Kidney (tissue), 13 donors: ENCODE measurements at regions not wholly inside any gene's neighbourhood (a gene's known extent, or its start where the extent isn't known, plus 50 kb on each side); places are given as distances from the start of the nearest gene placed in this dataset.
A peak's percentile ranks its signal among the peaks of the same experiment; 100 is the strongest.

Experiments used
- DNase-seq, 5 donors: peaks; one replicate each; pipeline ENCODE4 v3.0.0-alpha.2; 2013 to 2020
- FAIRE-seq: peaks from 2 replicates; lab custom pipeline; 2012; peaks lifted over from hg19 to GRCh38; lab: Jason Lieb, UNC
- H3K27ac ChIP-seq, 2 donors: one replicate each; pipeline ENCODE4 v1.7.0; 2013; ENCODE audit warnings: low read depth in 2 of 2, low read length in 2 of 2, inconsistent platforms in 1 of 2
- H3K27me3 ChIP-seq: one replicate; pipeline ENCODE4 v1.7.1; 2013; ENCODE audit warnings: low read length, inconsistent platforms; ENCODE audit not compliant: control insufficient read depth, insufficient read depth
- H3K36me3 ChIP-seq, 3 donors: one replicate each; pipeline versions ENCODE4 v1.7.0 to v1.7.1; 2013; ENCODE audit warnings: low read length in 3 of 3, control low read depth in 1 of 3, inconsistent platforms in 1 of 3; ENCODE audit not compliant: insufficient read depth in 3 of 3, control insufficient read depth in 2 of 3
- H3K4me1 ChIP-seq, 3 donors: one replicate each; pipeline versions ENCODE4 v1.7.0 to v1.7.1; 2013; ENCODE audit warnings: low read length in 3 of 3, inconsistent platforms in 1 of 3, low read depth in 1 of 3; ENCODE audit not compliant: control insufficient read depth in 2 of 3, insufficient read depth in 2 of 3
- H3K4me3 ChIP-seq, 3 donors: one replicate each; pipeline versions ENCODE4 v1.7.0 to v1.8.1; 2013; ENCODE audit warnings: low read length in 3 of 3, control low read depth in 1 of 3, inconsistent platforms in 1 of 3
- H3K9ac ChIP-seq, 3 donors: one replicate each; pipeline versions ENCODE4 v1.7.0 to v1.7.1; 2013; ENCODE audit warnings: low read length in 3 of 3, control low read depth in 1 of 3, inconsistent platforms in 1 of 3
- H3K9me3 ChIP-seq, 3 donors: one replicate each; pipeline versions ENCODE4 v1.7.0 to v1.7.1; 2013; ENCODE audit warnings: low read length in 3 of 3, control low read depth in 1 of 3, inconsistent platforms in 1 of 3; ENCODE audit not compliant: control insufficient read depth in 2 of 3, insufficient read depth in 1 of 3
- intact Hi-C: fragments of 100-400 bp; cut with DNase I; formaldehyde crosslinking; loops from one replicate; pipeline ENCODE4 v1.11.1; 2022
- TF ChIP-seq, protein P1 (sequence below): IDR thresholded peaks from 3 replicates; pipeline ENCODE4 v1.5.1; 2012; ENCODE audit warnings: mild to moderate bottlenecking, moderate library complexity, borderline replicate concordance; ENCODE audit not compliant: insufficient read depth; ENCODE audit errors: extremely low read depth
- donor health status: control.
- donor health status: control.
- donor health status: control.
- donor health status: control.
- donor health status: control.
- donor health status: DM: yes; HTN: yes; CAD: no.
- donor health status: Normal renal cell carcinoma (clear cell type).

DNA sequence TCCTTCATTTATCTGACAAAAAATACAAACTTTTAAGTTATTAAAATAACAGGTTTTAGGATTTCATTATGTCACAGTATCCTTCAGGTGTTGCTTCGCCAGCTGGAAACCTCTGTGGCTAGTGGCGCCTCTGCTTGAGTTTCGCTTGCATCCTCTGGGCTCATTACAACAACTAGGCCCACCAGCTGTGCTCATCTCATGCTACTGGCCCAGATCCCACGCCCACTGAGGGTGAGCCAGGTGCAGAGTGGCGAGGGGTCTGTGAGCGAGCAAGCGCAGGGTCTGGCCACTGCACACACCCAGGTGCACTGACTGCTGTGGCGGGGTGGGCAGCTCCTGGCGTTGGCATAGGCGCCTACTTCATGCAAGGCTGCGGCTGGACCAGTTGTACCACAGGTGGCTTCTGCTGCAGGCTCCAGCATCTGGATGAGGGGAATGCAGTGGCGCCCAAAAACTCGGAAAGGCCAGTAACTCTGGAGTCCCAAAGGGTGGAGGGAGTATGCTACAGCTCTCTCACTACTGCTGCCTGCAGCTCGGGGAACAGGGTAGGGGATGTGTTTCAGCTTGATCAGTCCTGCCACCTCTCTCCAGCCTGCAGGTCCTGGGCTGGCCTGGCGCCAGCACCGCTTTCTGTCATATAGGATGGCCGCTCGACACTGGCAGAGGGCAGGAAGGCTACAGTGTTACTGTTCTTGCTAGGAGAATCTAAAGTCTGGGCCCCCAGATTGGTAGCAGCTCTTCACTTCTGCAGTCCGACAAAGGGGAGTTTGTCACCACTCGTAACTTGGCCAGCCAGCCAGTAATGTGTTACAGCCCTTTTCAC, 452.1 kb downstream of the TUSC1 start:
- no peaks in the 10 kb centered on the region for H3K36me3 ChIP-seq
- no peak overlapping the region for H3K9ac ChIP-seq
- H3K4me1 ChIP-seq: no peaks in the 10 kb centered on the region
- DNase-seq (peak in 1 of 5 donors; percentile 74), FAIRE-seq (no peak)
- no peak overlapping the region for H3K27ac ChIP-seq
- intact Hi-C loops: no loop called here
- TF ChIP-seq, protein P1, sequence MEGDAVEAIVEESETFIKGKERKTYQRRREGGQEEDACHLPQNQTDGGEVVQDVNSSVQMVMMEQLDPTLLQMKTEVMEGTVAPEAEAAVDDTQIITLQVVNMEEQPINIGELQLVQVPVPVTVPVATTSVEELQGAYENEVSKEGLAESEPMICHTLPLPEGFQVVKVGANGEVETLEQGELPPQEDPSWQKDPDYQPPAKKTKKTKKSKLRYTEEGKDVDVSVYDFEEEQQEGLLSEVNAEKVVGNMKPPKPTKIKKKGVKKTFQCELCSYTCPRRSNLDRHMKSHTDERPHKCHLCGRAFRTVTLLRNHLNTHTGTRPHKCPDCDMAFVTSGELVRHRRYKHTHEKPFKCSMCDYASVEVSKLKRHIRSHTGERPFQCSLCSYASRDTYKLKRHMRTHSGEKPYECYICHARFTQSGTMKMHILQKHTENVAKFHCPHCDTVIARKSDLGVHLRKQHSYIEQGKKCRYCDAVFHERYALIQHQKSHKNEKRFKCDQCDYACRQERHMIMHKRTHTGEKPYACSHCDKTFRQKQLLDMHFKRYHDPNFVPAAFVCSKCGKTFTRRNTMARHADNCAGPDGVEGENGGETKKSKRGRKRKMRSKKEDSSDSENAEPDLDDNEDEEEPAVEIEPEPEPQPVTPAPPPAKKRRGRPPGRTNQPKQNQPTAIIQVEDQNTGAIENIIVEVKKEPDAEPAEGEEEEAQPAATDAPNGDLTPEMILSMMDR: no peak
- H3K27me3 ChIP-seq: no peaks in the 10 kb centered on the region
- H3K9me3 ChIP-seq: peaks cover 0 to 4% (median 0%) of the 10 kb centered on the region in 3 donors
- H3K4me3 ChIP-seq: no peak overlapping the region

DNA sequence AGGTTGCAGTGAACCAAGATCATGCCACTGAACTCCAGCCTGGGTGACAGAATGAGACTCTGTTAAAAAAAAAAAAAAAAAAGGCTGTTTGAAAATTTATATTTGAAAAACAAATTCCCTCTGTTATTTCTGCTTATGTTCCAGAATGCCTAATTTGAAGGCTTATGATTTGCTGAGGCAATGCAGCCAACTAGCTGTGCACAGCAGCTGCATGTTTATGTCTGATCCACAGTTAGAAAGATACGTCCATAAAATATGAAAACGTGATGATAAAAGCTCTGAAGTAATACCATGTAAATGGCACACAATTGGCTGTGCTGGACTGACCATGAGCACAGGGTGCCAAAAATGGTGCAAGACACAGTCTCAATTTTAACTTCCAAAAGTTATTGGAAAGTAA, 453.2 kb downstream of the TUSC1 start:
- FAIRE-seq: no peak

DNA sequence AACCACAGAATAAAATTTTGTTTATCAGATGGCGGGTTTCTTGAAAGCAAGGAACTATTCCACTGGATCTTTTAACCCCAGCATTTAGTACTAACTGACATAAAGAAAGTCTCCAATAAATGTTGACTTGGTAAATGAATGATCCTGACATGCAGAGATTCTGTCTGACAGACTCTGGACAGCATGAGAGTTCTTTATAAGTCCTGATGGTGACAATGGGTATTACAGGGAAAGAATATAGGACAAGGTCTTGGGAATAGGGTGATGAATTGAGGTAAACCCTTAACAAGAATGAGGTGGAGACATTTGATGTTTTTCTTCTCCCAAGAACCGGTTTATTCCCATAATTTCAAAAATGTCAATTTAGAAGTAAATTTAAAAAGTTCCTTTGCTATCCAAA, 453.9 kb downstream of the TUSC1 start:
- H3K4me1 ChIP-seq: no peaks in the 10 kb centered on the region
- no peak for FAIRE-seq
- no peaks in the 10 kb centered on the region for H3K27me3 ChIP-seq
- H3K4me3 ChIP-seq: no peak overlapping the region
- TF ChIP-seq, protein P1: no peak
- no peak overlapping the region for H3K27ac ChIP-seq
- H3K9ac ChIP-seq: no peak overlapping the region
- H3K9me3 ChIP-seq: no peaks in the 10 kb centered on the region
- no peak for DNase-seq
- intact Hi-C loops: no loop called here
- H3K36me3 ChIP-seq: no peaks in the 10 kb centered on the region

More for the DNA sequence above, 453.2 kb downstream of the TUSC1 start:
- Histone ChIP-seq H3K4me1 (no peaks in the 10 kb centered on the region), H3K27ac (no peak overlapping the region), H3K27me3 (no peaks in the 10 kb centered on the region), H3K36me3 (no peaks in the 10 kb centered on the region), H3K9me3 (no peaks in the 10 kb centered on the region), H3K4me3 (no peak overlapping the region), H3K9ac (no peak overlapping the region)
- no peak for DNase-seq
- TF ChIP-seq, protein P1: no peak
- intact Hi-C loops: no loop called here
